Ascending aorta (tissue), 2 donors: ENCODE measurements at regions not wholly inside any gene's neighbourhood (a gene's known extent, or its start where the extent isn't known, plus 50 kb on each side); places are given as distances from the start of the nearest gene placed in this dataset.
"Not testable (repeated sequence)": the region's sequence is repeated elsewhere in the genome, so short reads cannot be mapped to it uniquely, and the experiment has no call there.

ENCODE experiments used
- DNase-seq, 2 donors: peaks; one replicate each; pipeline ENCODE4 v3.0.0-alpha.2; 2019; ENCODE audit warnings: low spot score in 2 of 2
- H3K27ac ChIP-seq, 2 donors: fragments of 200-600 bp; sonication (generic); one replicate each; pipeline ENCODE4 v1.5.1; 2016 to 2017; ENCODE audit warnings: mild to moderate bottlenecking in 1 of 2
- H3K27me3 ChIP-seq: fragments of 200-600 bp; sonication (generic); one replicate; pipeline ENCODE4 v1.5.1; 2017
- H3K36me3 ChIP-seq, 2 donors: fragments of 200-600 bp; sonication (generic); one replicate each; pipeline ENCODE4 v1.5.1; 2016
- H3K4me1 ChIP-seq, 2 donors: fragments of 200-600 bp; sonication (generic); one replicate each; pipeline ENCODE4 v1.5.1; 2016 to 2017; ENCODE audit warnings: mild to moderate bottlenecking in 1 of 2
- H3K4me3 ChIP-seq, 2 donors: fragments of 200-600 bp; sonication (generic); one replicate each; pipeline ENCODE4 v1.5.1; 2016 to 2017; ENCODE audit warnings: mild to moderate bottlenecking in 1 of 2
- H3K9me3 ChIP-seq, 2 donors: fragments of 200-600 bp; sonication (generic); one replicate each; pipeline ENCODE4 v1.5.1; 2016
- intact Hi-C: fragments of 100-400 bp; cut with DNase I; formaldehyde crosslinking; loops from one replicate; pipeline ENCODE4 v1.15.1; 2023
- TF ChIP-seq, protein P1 (sequence below), 3 experiments: fragments of 200-600 bp in 2 of 3; fragments of 450-650 bp in 1 of 3; sonication (generic) in 2 of 3; IDR thresholded peaks; one replicate each; pipeline ENCODE4 v1.5.1; 2016 to 2019; ENCODE audit warnings: antibody characterized with exemption in 3 of 3, mild to moderate bottlenecking in 1 of 3, moderate library complexity in 1 of 3

DNA sequence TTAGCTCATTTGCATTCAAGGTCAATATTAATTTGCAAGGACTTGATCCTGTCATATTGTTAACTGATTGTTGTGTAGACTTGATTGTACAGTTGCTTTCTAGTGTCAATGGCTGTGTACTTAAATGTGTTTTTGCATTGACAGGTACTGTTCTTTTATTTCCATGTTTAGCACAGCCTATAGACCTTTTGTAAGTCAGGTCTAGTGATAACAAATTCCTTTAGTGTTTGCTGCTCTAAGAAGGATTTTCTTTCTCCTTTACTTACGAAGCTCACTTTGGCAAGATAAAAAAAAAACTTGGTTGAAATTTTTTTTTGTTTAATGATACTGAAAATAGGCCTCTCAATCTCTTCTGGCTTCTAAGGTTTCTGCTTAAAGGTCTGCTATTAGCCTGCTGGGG is 942.3 kb downstream of the QKI start:
- TF ChIP-seq, protein P1, sequence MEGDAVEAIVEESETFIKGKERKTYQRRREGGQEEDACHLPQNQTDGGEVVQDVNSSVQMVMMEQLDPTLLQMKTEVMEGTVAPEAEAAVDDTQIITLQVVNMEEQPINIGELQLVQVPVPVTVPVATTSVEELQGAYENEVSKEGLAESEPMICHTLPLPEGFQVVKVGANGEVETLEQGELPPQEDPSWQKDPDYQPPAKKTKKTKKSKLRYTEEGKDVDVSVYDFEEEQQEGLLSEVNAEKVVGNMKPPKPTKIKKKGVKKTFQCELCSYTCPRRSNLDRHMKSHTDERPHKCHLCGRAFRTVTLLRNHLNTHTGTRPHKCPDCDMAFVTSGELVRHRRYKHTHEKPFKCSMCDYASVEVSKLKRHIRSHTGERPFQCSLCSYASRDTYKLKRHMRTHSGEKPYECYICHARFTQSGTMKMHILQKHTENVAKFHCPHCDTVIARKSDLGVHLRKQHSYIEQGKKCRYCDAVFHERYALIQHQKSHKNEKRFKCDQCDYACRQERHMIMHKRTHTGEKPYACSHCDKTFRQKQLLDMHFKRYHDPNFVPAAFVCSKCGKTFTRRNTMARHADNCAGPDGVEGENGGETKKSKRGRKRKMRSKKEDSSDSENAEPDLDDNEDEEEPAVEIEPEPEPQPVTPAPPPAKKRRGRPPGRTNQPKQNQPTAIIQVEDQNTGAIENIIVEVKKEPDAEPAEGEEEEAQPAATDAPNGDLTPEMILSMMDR (IDR thresholded peaks at IDR 0.05): no peak
- H3K4me1 ChIP-seq: no peaks in the 10 kb centered on the region
- no peak overlapping the region for H3K27ac ChIP-seq
- no peak overlapping the region for H3K4me3 ChIP-seq
- no peaks in the 10 kb centered on the region for H3K9me3 ChIP-seq
- H3K36me3 ChIP-seq: no peaks in the 10 kb centered on the region
- intact Hi-C loops: no loop called here
- no peaks in the 10 kb centered on the region for H3K27me3 ChIP-seq
- DNase-seq: no peak

DNA sequence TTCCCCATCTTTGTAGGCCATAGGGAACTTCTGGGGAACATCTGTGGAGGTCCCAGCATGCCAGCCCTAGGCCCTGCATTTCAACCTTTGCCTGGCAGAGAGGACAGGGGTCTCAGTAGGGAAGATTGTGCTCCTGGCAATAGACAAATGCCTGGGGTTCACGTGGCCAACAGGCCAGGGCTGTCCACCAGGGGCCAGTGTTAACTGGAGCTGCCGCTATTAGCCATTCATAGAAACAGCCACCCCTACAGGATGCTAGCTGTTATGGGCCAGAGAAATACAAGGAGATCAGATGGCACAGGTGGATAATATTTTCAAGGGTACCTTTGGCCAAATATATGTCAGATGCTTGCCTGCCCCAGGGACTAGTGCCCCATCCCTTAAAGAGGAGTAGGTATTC is 932.9 kb downstream of the QKI start:
- Histone ChIP-seq H3K27me3 (no peaks in the 10 kb centered on the region), H3K4me3 (no peak overlapping the region), H3K27ac (no peak overlapping the region), H3K36me3 (no peaks in the 10 kb centered on the region), H3K4me1 (no peaks in the 10 kb centered on the region), H3K9me3 (no peaks in the 10 kb centered on the region)
- TF ChIP-seq, protein P1 (IDR thresholded peaks at IDR 0.05): no peak
- intact Hi-C loops: no loop called here
- DNase-seq: no peak

DNA sequence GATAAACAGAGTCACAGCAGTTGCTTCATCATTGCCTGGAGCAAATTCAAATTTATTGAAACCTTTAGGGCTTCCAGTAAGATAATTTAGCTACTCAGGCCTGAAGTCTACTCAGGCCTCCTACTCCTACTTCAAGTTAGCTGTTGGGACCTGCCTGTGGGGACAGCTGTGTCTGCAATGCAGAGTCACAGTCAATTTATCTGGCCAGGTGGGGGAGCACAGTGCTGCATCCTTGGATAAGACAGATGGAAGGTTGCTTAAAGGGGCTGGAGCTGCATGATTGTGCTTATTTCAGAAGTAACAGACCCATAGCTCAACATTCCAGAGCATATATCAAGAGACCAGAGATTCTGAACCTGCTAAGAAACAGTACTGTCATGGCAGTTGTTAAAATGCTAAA is 932.1 kb downstream of the QKI start:
- Histone ChIP-seq H3K36me3 (no peaks in the 10 kb centered on the region), H3K27me3 (no peaks in the 10 kb centered on the region), H3K4me1 (no peaks in the 10 kb centered on the region), H3K9me3 (no peaks in the 10 kb centered on the region), H3K27ac (no peak overlapping the region), H3K4me3 (no peak overlapping the region)
- no peak for DNase-seq
- TF ChIP-seq, protein P1 (IDR thresholded peaks at IDR 0.05): no peak
- intact Hi-C loops: no loop called here

DNA sequence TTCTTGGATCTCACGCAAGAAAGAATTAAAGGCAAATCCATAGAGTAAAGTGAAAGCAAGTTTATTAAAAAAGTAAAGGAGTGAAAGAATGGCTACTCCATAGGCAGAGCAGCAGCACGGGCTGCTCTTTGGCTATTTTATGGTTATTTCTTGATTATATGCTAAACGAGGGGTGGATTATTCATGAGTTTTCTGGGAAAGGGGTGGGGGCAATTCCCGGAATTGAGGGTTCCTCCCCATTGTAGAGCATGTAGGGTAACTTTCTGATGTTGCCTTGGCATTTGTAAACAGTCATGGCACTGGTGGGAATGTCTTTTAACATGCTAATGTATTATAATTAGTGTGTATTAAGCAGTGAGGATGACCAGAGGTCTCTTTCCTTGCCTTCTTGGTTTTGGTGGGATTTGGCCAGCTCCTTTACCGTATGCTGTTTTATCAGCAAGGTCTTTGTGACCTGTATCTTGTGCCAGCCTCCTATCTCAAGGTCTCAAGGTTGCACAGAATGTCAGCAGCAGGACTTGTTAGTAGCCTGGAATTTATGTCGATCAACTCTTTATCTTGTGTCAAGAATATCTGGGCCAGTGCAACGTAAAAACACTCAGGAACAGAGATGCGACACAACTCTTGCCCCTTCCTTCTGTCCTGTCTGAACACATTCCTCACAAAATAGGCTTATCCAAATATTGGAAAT is 931.4 kb downstream of the QKI start:
- TF ChIP-seq, protein P1 (IDR thresholded peaks at IDR 0.05): no peak
- no peaks in the 10 kb centered on the region for H3K9me3 ChIP-seq
- intact Hi-C loops: no loop called here
- no peak overlapping the region for H3K4me3 ChIP-seq
- no peaks in the 10 kb centered on the region for H3K36me3 ChIP-seq
- no peak overlapping the region for H3K27ac ChIP-seq
- H3K4me1 ChIP-seq: no peaks in the 10 kb centered on the region
- no peaks in the 10 kb centered on the region for H3K27me3 ChIP-seq
- DNase-seq: no peak

DNA sequence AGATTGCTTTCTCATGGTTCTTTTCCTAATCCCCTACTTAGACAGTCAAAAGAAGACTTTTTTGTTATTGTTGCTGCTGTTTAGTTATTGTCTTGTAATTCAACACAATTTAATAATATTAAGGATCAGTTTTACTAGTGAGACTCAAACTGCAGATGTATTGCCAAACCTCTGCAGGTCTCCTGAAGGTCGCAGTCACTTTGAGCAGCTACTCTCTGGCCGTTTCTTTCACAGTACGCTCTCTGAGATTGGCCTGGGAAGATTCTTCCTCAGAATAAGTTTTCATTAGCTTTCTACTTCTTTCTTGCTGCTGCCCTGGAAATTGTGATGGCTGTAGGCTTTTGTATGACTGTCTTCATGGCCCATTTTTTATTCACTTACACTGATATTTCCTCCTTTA is 930.8 kb downstream of the QKI start:
- Histone ChIP-seq H3K36me3 (no peaks in the 10 kb centered on the region), H3K4me1 (no peaks in the 10 kb centered on the region), H3K27me3 (no peaks in the 10 kb centered on the region), H3K4me3 (no peak overlapping the region), H3K27ac (no peak overlapping the region), H3K9me3 (no peaks in the 10 kb centered on the region)
- DNase-seq: no peak
- intact Hi-C loops: no loop called here
- TF ChIP-seq, protein P1 (IDR thresholded peaks at IDR 0.05): no peak

DNA sequence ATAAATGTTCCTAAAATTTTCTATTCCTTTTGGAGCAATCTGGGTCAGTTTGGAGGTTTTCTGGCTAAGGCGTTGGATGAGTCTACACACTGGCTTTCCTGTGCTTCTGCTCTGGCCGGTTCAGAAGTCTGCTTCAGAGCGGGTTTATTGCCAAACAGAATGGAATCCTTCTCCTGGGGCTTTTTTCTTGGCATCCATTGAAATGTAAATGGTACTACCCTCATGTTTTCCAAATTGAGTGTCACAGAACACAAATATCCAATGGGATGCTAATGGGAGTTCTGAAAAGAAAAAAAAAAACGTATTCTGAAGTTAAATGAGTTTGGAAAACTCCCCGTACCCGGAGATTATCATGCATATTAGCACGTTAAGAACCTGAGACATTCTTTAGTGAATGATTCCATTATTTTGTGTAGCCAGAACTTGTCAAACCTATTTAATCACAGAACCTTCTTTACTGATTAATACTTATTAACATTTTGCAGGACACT is 930.3 kb downstream of the QKI start:
- Histone ChIP-seq H3K27ac (no peak overlapping the region), H3K4me3 (no peak overlapping the region), H3K4me1 (no peaks in the 10 kb centered on the region), H3K36me3 (no peaks in the 10 kb centered on the region), H3K9me3 (no peaks in the 10 kb centered on the region), H3K27me3 (no peaks in the 10 kb centered on the region)
- TF ChIP-seq, protein P1 (IDR thresholded peaks at IDR 0.05): no peak
- DNase-seq: no peak
- intact Hi-C loops: no loop called here

DNA sequence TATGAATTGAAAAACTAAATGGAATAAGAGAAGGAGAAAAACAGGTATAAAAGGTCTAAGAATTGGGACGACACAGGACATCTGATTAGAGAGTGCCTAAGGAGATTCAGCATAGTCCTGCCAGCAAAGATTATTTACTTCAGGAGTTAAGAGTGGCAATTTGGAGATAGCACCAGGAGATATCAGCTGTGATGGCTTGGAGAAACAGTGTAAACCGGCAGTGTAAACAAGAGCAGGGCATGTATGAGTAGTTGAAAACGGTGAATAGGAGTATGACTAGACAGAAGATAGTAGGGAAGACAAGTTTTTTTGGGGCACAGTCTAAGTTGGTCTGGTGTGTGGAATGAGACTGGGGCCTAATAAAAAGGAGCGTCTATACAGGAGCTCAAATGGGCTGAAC is 924.9 kb downstream of the QKI start:
- H3K4me3 ChIP-seq, H3K27me3 ChIP-seq, H3K9me3 ChIP-seq, DNase-seq, H3K36me3 ChIP-seq, H3K27ac ChIP-seq, H3K4me1 ChIP-seq, intact Hi-C loops: not testable (repeated sequence)
